C4-2B (cell line): ENCODE measurements at regions not wholly inside any gene's neighbourhood (a gene's known extent, or its start where the extent isn't known, plus 50 kb on each side); places are given as distances from the start of the nearest gene placed in this dataset.

Experiments used
- H3K27ac ChIP-seq: fragments of 450-650 bp; 2 replicates; pipeline ENCODE4 v1.5.1; 2017
- ZFX ChIP-seq: fragments of 450-650 bp; IDR thresholded peaks from 2 replicates; pipeline ENCODE4 v1.6.1; 2017
- TF ChIP-seq, protein P1 (sequence below): fragments of 450-650 bp; conservative IDR thresholded peaks from 2 replicates; pipeline ENCODE4 v1.5.1; 2017; ENCODE audit warnings: mild to moderate bottlenecking

DNA sequence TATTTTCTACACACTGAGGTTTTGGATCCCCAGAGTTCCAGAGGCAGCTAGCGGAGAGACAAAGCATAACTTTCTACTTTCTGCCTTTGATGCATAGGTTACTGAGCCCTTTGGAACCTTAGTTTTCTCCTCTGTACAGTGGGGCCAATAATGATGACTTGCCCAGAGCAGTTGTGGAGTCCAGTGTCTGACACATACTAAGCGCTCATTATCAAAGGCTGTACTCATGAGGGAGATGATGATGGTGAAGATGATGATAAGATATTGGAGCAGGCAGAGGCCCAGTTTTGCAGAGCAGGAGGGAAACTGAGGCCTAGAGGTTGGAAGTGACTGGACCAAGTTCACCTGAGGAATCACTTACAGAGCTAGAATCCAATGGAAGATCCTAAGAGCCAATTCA lies 458.0 kb downstream of the MIAT start:
- H3K27ac ChIP-seq: no peak overlapping the region
- no peak for TF ChIP-seq ZFX
- TF ChIP-seq, protein P1, sequence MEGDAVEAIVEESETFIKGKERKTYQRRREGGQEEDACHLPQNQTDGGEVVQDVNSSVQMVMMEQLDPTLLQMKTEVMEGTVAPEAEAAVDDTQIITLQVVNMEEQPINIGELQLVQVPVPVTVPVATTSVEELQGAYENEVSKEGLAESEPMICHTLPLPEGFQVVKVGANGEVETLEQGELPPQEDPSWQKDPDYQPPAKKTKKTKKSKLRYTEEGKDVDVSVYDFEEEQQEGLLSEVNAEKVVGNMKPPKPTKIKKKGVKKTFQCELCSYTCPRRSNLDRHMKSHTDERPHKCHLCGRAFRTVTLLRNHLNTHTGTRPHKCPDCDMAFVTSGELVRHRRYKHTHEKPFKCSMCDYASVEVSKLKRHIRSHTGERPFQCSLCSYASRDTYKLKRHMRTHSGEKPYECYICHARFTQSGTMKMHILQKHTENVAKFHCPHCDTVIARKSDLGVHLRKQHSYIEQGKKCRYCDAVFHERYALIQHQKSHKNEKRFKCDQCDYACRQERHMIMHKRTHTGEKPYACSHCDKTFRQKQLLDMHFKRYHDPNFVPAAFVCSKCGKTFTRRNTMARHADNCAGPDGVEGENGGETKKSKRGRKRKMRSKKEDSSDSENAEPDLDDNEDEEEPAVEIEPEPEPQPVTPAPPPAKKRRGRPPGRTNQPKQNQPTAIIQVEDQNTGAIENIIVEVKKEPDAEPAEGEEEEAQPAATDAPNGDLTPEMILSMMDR: no peak

DNA sequence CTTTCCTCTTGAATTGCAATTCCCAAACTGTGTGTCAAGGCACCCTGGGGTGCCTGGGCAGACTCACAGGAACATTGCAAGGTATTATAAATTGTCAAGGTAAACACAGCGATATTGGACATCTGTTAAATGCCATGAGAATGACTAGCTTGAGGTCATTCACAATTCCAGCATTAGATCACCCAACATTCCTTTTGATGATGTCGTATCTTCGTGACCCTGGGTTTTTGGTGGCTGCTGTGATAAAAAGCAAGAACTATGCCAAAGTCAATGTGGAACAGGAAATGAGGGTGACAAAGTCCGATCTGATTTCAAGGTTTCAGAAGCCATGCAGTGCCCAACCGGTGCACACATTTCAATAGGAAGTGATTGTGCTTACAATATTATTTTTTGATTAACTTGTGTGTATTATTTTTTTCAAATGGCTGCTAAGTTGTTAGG lies 458.4 kb downstream of the MIAT start:
- H3K27ac ChIP-seq: no peak overlapping the region
- no peak for TF ChIP-seq ZFX
- TF ChIP-seq, protein P1: no peak

DNA sequence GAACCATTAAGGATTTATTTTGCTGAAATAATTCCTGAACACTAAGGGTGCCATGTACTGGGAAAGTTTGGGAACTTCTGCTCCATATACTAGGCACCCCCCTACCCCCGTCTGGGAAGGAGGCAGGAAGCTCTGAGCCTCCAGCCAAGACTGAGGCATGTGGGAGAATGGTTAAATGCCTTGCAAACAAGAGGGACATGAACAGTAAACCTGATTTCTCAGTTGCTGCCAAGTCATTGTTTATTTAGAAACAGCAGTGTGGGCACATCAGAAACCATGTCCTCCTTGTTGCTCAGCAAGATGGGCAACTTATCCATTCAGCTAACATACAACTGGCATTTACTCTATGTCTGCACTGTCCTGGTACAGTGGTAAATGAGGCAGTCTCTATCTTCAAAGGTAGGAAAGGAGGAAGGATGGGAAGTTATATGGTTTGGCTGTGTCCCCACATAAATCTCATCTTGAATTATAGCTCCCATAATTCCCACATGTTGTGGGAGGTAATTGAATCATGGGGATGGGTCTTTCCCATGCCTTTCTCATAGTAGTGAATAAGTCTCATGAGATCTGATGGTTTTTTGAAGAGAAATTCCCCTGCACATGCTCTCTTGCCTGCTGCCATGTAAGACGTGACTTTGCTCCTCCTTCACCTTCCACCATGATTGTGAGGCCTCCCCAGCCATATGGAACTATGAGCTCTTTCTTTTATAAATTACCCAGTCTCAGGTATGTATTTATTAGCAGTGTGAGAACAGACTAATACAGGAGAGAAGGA lies 459.1 kb downstream of the MIAT start:
- no peak overlapping the region for H3K27ac ChIP-seq
- TF ChIP-seq ZFX: no peak
- TF ChIP-seq, protein P1: no peak

DNA sequence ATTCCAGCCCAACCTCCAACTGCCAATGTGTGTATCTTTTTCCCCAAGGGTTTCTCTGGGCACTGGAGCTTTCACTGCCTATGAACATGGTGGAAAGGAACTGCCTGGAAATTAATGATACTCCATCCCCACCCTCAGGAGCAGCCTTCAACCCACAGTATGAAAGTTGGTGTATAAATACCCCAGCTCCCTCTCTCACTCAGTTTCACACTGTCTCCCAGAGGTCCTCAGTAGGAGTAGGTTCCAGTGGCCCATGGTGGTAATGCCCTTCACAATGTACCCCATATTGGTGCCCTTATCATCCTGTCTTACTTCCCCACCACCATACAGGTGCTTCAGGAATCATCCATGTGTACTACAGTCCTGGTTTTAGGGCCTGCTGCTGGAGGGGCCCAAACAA lies 462.6 kb downstream of the MIAT start:
- no peak for TF ChIP-seq ZFX
- TF ChIP-seq, protein P1: no peak
- no peak overlapping the region for H3K27ac ChIP-seq

DNA sequence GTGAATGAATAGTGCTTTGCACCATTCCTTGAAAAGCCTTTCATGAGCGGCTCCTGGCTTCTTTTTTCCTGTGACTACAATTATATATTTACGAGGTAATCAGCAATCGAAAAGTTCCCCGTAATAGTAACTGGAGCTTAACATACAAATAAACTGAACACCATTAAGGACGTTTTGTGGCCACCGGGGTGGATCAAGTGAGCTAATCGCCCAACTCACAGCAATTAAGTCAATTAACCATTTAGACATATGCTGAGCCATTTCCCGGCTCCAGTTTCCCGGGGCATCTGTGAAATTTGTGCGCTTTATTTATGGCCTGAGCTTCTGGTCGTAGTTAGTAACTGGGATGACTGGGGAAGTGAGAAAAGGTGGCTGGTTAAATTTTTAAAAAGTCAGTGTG lies 465.2 kb downstream of the MIAT start:
- no peak overlapping the region for H3K27ac ChIP-seq
- TF ChIP-seq, protein P1: no peak
- TF ChIP-seq ZFX: no peak

DNA sequence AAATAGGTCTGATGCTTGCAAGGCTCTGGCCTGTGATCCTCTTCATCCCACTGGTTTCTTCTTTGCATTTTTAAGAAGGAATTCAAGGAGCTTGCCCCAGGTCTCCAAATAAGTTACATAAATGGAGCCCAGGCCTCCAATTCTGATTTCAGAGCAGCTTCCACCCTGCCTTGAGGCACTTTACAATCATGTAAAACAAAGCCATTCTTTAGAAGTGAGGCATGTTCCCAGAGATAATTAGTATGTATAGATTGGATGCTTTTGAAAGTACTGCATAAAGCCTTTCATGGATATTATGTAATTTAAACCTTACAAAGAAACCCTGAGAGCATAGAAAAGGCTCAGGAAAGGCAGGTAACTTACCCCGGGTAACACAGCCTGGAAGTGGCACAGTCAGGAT lies 466.5 kb downstream of the MIAT start:
- TF ChIP-seq, protein P1: no peak
- no peak for TF ChIP-seq ZFX
- H3K27ac ChIP-seq: no peak overlapping the region

DNA sequence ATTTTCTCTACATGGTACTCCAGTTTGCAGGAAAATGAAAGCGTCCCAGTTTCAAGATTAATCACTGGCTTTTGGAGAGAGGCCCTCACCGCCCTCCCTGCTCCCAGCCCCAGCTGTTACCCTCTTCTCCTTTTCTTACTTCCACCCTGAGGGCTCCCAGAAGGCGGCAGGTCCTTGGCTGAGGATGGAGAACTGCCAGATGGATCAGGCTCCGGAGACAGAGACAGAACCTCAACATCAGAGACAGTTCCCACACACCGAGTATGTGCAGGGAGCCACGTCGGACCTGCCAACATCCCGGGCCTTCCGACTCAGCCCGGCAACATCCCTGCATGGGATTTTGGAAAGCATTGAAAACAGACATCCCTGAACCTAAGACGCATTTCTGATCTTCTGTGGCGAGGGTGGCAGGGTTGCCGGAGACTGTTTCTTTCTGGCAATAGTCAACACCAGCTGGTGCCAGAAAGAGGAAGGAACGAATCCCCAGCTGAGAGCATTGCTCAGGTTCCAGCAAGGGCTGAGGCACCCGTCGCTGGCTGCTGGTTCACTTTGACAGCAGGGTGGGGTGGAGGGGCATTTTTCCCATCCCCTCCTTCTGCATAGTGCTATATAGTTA lies 467.1 kb downstream of the MIAT start:
- TF ChIP-seq, protein P1: no peak
- no peak for TF ChIP-seq ZFX
- no peak overlapping the region for H3K27ac ChIP-seq
